ENCODE measurements at regions not wholly inside any gene's neighbourhood (a gene's known extent, or its start where the extent isn't known, plus 50 kb on each side); places are given as distances from the start of the nearest gene placed in this dataset.

GRCh38 chr10:129028451-129028850, 438.6 kb upstream of the MGMT start:
- DNase-seq: peak; percentile 63

GRCh38 chr10:129029051-129029450, 438.0 kb upstream of the MGMT start:
- DNase-seq: peak; percentile 68

- peak; percentile 59 for DNase-seq
These were observed 437.0 kb upstream of the MGMT start for GRCh38 chr10:129029851-129030602.

GRCh38 chr10:129030603-129030895, 436.5 kb upstream of the MGMT start:
- peak; percentile 74 for DNase-seq

- DNase-seq: peak; percentile 93
These were observed 435.8 kb upstream of the MGMT start for GRCh38 chr10:129030996-129031843.

GRCh38 chr10:129031844-129032150, 435.2 kb upstream of the MGMT start:
- DNase-seq: no peak

GRCh38 chr10:129032372-129033313, 434.4 kb upstream of the MGMT start:
- DNase-seq: peak; percentile 85

- peak; percentile 65 for DNase-seq
These were observed 433.7 kb upstream of the MGMT start for GRCh38 chr10:129033340-129033739.

- DNase-seq: peak; percentile 34
These were observed 433.2 kb upstream of the MGMT start for GRCh38 chr10:129033790-129034272.

- DNase-seq: peak; percentile 60
These were observed 431.8 kb upstream of the MGMT start for GRCh38 chr10:129035052-129035827.

- peak; percentile 54 for DNase-seq
These were observed 428.5 kb upstream of the MGMT start for GRCh38 chr10:129038522-129038921.

GRCh38 chr10:129039406-129040370, 427.4 kb upstream of the MGMT start:
- DNase-seq: peak; percentile 80

GRCh38 chr10:129040377-129040776, 426.7 kb upstream of the MGMT start:
- no peak for DNase-seq

- DNase-seq: no peak
These were observed 425.1 kb upstream of the MGMT start for GRCh38 chr10:129041916-129042315.

GRCh38 chr10:129042776-129043595, 424.1 kb upstream of the MGMT start:
- DNase-seq: peak; percentile 63

GRCh38 chr10:129043691-129044090, 423.4 kb upstream of the MGMT start:
- DNase-seq: no peak

- DNase-seq: no peak
These were observed 421.4 kb upstream of the MGMT start for GRCh38 chr10:129045599-129045998.

- peak; percentile 50 for DNase-seq
These were observed 420.9 kb upstream of the MGMT start for GRCh38 chr10:129046065-129046681.

GRCh38 chr10:129046962-129047361, 420.1 kb upstream of the MGMT start:
- DNase-seq: no peak
